SIG-M5 treated with dmso at 0.1 percent for 504 hours (cell line): ENCODE measurements at regions not wholly inside any gene's neighbourhood (a gene's known extent, or its start where the extent isn't known, plus 50 kb on each side); places are given as distances from the start of the nearest gene placed in this dataset.

Experiments
- DNase-seq: peaks from one replicate; lab custom pipeline; 2025; ENCODE audit not compliant: unreplicated experiment; lab: John Stamatoyannopoulos, UW

GRCh38 chr22:48711031-48711431, 1116.6 kb downstream of the BRD1 start:
- no peak for DNase-seq

DNA sequence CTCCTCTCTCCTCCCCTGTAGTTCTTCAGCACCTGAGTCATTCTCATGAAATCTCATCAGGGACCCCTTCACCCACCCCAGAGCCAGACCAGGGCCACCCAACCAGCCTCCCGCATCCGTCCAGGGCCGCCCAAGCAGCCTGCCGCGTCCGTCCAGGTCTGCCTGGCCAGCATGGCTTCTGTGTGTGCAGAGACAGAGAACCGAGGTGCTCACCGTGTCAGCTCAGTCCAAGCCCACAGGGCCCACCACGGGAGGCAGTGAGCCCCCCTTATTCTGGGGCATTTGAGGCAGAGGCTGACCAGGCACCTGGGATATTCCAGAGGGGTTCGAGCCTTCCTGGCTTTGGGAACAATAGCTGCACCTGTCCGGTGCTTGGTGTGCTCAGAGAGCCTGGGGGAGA, 1117.3 kb downstream of the BRD1 start:
- DNase-seq: no peak

GRCh38 chr22:48709976-48710375, 1117.7 kb downstream of the BRD1 start:
- no peak for DNase-seq

DNA sequence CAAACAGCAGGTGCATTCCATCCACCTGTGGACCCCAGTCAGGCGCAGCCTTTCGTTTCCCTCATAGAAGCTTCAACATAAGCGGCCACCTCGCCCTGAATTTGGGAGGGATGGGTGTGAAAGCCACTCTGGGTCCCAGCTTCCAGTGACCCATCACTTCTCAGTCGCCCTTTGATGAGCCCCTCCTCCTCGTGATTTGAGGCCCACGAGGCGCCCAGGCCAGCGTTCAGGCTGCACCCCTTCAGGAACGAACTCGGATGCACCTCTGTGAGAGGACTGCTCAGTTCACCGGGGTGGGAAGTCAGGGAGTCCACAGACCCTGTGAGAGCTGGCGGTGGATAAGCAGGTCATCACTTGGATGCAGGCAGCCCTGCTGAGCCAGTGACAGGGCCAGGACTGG, 1118.2 kb downstream of the BRD1 start:
- no peak for DNase-seq

DNA sequence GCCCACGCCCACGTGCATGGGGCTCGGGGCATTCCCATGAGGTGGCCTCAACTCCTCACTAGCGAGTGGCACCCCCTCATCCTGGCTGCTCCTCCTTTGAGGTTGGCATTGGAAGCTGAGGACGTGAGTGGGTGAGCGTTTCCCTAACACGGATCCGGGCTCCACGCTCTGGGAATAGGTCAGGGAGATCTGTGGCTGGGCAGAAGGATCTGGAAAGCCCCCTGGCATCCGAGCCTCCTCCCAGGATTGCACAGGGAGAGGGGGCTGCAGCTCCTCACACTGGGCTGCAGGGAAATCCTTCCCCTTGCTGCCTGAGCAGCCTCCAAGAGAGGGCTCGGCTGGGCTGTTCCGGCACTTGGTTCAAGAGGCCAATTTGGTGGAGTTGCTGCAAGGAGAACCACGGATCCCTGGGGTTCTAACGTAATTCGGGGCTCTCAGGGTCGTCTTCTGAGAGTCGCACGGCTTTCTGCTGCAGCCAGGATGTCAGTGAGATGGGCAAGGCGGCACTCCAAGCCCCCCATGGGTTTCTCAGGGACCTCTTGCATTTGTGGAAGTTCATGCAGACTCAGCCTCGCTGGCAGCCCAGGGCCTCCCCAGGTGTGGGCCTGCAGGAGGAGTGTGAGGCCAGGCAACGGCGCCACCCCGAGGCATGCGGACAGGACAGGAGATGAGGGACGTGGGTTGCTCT, 1119.0 kb downstream of the BRD1 start:
- DNase-seq: no peak

GRCh38 chr22:48707763-48708557, 1119.7 kb downstream of the BRD1 start:
- DNase-seq: no peak

DNA sequence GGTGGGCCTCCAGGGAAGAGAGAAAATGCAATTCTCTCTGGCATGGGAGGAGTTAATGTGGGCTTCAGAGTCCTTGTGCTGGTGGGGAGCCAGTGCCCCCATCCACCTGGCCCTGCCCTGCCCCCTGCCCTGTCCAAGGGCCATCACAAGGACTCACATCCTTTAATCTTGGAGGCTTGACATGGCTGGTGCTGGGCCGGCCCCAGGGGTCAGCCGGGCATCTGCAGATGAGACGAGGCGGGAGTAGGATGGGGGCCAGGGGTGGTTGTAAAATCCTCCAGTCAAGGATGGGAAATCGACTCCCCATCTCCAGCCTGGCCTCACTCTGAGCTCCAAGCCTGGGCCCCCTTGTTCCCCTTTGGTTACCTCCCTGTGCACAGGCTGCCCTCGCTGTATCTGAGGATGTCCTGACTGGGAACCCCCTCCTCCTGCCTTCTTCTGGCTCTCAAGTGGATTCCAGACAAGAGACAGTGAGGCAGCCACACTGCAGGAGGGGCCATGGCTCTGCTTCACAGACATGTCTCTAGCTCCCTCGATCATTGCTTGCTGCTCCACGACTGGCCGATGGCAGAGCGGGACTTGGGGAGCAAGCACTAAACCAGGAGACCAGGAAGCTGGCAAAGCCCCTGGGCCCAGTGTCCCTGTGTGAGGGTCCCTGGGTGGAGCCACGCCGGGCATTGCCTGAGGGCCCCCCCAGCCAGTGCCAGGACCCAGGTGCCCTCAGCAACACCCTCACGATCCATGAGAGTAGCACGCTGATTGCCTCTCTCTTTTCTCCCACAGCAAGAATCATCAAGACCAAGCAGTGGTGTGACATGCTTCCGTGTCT, 1120.5 kb downstream of the BRD1 start:
- no peak for DNase-seq

DNA sequence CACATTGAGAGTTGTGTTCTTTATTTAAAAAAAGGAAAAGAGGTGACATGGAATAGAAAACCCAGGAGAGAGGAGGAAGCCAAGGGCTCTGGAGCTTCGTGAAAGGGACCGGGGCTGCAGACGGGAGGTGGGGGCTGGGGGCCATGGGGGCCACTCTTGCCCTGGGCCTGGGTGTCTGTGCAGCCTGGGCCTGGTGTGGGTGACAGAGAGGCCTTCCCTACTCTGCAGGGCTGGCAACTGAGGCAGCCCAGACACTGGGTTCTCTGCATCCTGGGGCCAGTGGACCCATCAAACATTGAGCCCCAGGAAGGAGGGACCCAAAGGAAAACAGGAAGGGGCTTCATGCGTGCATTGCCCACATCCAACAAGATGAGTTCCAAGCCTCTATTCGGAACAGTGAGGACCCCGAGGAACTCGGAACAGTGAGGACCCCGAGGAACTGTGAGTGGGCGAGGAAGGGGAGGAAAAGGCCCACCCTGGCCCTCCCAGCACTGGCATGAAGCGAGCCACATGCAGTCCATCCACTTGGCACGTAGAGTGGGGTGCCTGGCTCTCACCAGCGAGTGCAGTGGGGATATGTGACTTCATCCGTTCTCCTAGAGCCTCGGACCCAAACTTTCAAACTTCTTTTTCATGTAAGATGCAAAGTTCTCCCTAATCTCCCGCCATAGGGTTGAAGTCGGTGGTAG, 1121.6 kb downstream of the BRD1 start:
- DNase-seq: no peak

- no peak for DNase-seq
Measured at GRCh38 chr22:48705159-48705916, 1122.3 kb downstream of the BRD1 start.

DNA sequence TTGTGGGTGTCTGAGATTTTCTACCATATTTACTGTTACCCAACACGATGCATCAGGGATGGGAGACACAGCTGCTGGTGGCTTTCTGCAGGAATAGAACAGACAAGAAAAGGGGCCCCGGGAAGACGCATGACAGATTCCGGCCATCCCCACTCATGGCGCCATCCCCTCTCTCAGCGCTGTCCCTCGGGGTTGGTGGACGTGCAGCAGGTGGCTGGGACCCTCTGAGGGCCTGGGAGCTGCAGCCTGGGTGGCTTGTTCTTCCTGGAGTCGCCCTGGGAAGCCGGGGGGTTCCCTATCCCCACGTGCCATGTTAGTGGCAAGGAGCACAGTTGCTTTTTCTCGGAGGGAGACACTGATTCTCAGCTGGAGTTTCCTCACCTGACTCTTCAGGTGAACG, 1123.3 kb downstream of the BRD1 start:
- no peak for DNase-seq

DNA sequence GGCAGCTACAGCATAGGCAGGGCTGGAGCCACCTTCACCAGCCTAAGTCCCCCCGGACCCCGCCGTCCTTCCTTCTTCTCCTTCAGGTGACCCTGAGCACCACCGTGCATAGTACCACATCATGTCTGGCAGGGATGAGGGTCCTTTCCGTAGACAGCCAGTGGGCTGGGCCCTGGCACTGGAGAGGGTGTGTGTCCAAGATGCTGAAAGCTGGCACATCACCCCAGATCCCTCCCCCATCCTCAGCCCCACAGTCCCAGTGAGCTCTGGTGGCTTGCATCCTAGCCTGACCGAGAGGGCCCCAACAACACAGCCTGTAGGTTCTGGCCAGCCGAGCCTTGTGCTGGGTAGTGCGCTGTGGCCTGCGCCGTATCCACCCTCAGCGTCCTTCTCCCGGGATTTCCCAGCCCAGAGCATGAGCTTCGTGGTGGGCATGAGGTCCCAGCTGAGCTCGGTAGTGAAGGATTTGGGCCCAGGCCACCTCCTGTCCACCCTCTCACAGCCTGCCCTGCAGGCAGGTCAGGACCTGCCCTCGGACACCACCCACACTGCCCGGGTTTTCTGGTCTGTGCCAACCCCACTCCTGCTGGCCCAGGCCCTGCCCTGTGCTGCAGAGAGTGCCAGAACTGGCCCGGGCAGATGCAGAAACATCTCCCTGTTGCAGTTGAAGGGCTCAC, 1124.3 kb downstream of the BRD1 start:
- no peak for DNase-seq

GRCh38 chr22:48702573-48703264, 1125.0 kb downstream of the BRD1 start:
- DNase-seq: peak; percentile 51

GRCh38 chr22:48701296-48702030, 1126.2 kb downstream of the BRD1 start:
- no peak for DNase-seq

GRCh38 chr22:48700566-48701295, 1126.9 kb downstream of the BRD1 start:
- DNase-seq: no peak

GRCh38 chr22:48700180-48700565, 1127.5 kb downstream of the BRD1 start:
- DNase-seq: no peak

DNA sequence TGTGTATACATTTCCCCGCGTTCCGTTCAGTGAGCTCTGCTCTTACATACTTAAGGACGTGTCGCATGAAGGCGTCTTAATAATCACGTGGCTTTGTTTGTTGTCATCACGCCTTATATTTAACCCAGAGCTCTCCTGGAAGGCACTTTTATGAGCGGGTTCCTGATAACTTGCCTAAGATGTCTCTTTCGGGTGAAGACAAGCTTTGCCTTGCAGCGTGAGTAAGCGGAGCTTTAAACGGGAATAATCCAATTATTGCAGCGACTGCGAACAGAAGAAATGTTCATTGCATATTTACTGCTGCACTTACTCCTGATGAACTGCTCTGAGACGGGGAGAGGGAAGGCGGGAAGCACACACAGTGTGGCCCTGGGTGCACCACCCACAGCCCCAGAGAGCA, 1128.2 kb downstream of the BRD1 start:
- DNase-seq: no peak

GRCh38 chr22:48698618-48699017, 1129.1 kb downstream of the BRD1 start:
- no peak for DNase-seq

- DNase-seq: no peak
Measured at GRCh38 chr22:48697694-48698276, 1129.9 kb downstream of the BRD1 start.
